NCI-H1105 (cell line): ENCODE measurements at regions not wholly inside any gene's neighbourhood (a gene's known extent, or its start where the extent isn't known, plus 50 kb on each side); places are given as distances from the start of the nearest gene placed in this dataset.
A peak's percentile ranks its signal among the peaks of the same experiment; 100 is the strongest.
"Not testable (repeated sequence)": the region's sequence is repeated elsewhere in the genome, so short reads cannot be mapped to it uniquely, and the experiment has no call there.

Source experiments
- DNase-seq: peaks from one replicate; lab custom pipeline; 2025; lab: John Stamatoyannopoulos, UW

DNA sequence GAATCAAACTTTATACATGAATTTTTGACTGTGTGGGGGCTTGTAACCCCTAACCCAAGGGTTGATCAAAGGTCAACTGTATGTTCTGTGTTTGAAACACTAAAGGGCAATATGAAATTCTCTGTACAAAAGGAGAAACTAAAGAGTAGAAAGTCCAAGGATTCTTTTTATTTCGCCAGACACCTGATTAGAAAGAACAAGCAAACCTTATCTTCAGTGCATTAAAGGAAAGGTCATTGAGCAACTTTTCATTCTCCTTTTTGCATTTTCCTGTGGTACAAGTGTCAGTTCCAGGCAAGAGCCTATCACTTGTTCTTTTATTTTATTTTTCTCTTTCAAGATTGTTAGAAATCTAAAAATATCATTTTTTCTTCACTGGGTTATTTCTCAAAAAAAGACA, 430.1 kb upstream of the EPHA3 start:
- no peak for DNase-seq

DNA sequence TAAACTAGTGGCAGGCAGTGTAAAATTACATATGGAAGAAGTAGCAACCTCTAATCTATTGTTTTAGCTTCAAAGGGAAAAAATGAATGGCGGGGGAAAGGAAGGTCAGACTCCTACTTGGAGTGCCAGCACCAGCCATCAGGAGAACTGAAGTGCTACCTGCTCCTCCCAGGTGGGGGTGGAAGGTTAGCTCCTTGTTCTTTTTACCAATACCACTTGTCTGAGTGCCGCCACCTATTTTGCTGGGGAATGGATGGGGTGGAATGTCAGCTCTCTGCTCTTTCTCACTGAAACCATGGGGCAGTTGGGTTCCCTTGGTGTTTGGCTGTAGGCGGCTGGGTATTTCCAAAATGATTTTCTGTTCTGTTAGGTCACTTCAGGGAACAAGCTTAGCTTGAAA, 428.7 kb upstream of the EPHA3 start:
- no peak for DNase-seq

DNA sequence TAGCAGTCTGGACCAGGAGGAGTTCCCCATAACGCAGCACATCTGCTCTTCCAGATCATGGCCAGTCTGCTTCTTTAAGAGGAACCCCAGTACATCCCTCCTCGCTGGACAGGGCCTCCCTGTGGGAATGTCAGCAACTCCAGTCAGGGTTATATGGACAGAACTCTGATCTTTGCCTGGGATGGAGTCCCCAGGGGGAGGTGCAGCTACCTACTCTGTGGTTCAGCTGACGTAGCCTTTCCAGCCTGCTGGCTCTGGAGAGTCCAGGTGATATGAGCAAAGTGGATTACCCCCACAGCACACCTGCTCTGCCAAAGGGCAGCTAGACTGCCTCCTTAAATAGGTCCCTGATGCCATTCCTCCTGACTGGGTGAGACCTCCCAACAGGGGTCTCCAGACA, 417.1 kb upstream of the EPHA3 start:
- DNase-seq = no peak

DNA sequence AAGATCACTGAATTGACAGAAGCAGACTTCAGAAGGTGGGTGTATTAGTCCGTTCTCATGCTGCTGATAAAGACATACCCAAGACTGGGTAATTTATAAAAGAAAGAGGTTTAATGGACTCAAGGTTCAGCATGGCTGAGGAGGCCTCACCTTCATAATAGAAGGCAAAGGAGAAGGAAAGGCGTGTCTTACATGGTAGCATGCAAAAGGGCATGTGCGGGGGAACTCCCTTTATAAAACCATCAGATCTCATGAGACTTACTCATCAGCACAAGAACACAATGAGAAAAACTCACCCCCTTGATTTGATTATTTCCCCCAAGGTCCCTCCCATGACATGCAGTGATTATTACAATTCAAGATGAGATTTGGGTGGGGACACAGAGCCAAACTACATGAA, 416.3 kb upstream of the EPHA3 start:
- DNase-seq = no peak

DNA sequence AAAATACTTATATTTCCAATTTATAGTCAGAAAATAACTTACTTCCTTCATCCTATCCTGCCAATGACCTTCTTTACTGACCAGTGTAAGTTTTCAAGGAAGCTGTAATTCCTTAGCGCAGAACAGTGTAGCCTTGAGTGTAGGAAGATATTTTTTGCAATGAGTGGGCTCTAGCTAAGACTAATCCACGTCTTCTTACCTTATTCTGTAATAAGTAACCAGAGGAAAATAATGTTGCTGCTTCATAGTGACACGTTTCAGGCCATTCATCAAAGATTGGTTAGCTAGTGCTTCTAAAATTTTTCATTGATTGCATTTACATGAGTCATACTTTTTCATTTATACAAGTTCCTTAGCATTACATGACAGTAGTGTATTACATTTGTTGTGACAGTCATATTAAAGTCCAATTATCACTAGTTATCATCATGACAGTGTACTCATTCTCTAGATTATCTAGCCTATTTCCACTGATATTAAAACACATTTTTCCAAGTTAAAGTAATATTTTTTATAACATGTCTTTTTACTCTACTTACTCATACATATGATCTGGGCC, 403.8 kb upstream of the EPHA3 start:
- DNase-seq = no peak

DNA sequence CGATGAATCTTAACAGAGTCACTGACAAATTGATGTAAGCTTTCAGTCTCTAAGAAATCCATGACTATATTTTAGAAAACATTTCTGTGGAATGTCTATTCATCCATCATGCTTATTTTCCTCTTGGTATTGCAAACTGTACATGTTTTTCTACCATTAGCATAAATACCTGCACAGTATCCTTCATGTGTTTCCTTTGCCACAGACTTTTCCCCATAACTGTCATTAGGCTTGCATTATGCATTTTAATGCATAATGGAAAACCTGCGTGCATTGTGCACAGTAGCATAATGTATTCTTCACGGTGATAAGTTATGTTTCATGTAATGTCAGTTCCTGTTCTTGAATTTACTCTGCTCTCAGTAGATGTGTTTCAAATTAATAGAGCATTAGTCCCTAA, 403.1 kb upstream of the EPHA3 start:
- no peak for DNase-seq

DNA sequence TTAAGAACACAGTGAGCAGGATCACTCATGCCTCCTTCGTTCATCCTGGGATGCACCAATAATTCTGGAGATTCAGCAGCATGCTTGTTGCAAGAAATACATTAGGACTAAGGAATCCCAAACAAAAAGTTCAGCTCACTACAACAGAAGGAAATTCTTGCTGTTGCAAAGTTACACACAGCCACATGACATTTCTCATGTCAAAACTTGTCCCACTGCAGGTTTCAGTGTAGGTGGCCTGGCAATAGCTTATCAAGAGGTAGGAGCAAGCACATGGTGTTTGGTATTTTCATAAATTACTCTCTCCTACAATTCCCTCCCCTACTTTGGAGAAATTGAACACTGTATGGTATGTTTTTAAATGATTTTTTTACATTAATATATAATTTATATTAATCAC, 399.6 kb upstream of the EPHA3 start:
- DNase-seq = no peak

DNA sequence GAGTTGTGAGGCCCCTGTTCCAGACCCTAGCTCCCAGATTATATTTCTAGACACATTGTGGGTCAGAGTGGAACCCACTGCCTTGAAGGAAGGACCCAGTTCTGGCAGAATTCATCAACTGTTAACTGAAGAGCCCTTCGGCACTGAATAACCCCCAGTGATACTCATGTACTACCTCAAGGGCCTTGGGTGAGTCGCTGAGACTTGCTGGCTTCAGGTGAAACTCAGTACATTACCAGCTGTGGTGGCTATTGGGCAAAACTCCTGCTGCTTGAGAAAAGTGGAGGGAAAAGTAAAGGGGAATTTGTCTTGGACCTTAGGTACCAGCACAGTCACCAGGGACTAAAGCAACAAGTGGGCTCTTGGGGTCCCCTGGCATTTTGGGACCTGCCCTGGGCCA, 394.9 kb upstream of the EPHA3 start:
- DNase-seq = no peak

DNA sequence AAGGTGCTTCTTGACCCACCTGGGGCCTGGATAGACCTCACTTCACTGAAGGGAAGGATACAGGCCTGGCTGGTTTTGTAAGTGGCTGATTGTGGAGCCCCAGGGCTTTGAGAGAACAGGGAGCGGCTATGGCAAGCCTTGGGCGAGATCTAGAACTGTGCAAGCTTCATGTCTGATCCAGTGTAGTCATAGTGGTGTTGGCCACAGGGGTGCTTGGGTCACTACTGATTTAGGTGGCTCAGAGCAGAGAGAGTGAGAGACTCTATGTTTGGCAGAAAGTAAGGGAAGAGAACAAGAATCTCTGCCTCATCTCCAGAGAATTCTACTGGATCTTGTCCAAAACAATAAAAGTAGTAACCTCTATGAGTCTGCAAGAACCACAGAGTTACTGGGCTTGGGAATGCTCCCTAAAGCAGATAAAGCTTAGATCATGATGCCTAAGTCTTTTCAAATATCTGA, 394.2 kb upstream of the EPHA3 start:
- no peak for DNase-seq

DNA sequence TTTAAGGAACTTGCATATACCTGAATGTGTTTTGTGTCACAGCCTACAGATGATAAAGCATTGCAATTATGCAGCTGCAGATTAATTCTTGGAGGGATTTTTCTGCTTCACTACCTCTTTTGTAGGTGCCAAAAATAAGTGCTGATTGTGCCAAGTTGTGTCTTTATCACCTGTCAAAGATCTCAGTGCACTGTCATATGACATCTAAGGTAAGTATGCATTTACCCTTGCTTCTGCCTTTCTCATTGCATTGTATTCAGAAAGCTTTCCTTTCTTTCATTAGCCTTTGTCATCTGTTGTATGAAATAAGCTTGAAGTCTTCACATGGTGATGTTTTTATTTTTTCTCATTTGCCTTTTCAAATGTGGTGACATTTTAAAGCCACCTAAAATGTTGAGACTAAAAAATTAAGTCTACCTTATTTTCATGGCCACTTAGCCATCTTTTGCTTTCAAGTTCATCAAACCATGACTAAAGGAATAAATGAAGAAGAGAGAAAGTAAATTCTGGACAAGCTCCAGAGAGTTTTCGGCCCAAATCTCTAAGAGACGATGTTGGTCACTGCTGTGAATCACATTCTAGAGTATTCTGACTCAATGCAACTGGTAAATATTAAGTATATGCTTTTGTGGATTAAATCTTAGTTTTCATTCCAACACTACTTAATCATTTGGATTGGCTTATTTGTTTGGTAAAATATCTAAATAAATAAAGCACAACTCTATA, 381.8 kb upstream of the EPHA3 start:
- DNase-seq = peak; percentile 31

DNA sequence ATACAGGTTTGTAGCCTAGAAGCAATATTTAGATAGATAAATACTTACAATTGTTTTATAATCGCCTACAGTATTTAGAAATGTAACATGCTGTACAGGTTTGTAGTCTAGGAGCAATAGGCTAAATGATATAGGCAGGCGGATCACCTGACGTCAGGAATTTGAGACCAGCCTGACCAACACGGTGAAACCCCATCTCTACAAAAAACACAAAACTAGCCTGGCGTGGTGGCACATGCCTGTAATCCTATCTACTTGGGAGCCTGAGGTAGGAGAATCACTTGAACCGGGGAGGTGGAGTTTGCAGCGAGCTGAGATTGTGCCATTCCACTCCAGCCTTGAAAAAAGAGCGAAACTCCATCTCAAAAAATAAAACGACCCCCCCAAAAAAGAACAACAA, 375.2 kb upstream of the EPHA3 start:
- DNase-seq = no peak

DNA sequence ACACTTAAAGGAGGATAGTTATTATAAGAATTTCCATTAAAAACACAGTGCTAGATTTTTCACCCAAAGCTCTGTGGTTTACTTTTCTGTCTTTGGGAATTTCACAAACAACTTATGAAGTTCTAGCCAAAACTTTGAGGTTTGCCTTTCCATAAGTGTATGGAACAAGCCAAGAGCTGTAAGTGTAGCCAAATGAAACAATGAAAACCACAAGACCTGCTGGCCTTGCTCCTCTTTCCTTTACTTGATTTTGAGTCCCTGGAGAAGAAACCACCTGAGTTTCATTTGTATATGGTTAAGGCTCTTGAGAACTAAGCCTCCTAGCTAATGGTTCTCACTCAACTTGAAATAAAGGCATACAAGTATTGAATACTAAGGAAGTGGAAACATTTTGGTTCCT, 365.3 kb upstream of the EPHA3 start:
- DNase-seq = no peak

DNA sequence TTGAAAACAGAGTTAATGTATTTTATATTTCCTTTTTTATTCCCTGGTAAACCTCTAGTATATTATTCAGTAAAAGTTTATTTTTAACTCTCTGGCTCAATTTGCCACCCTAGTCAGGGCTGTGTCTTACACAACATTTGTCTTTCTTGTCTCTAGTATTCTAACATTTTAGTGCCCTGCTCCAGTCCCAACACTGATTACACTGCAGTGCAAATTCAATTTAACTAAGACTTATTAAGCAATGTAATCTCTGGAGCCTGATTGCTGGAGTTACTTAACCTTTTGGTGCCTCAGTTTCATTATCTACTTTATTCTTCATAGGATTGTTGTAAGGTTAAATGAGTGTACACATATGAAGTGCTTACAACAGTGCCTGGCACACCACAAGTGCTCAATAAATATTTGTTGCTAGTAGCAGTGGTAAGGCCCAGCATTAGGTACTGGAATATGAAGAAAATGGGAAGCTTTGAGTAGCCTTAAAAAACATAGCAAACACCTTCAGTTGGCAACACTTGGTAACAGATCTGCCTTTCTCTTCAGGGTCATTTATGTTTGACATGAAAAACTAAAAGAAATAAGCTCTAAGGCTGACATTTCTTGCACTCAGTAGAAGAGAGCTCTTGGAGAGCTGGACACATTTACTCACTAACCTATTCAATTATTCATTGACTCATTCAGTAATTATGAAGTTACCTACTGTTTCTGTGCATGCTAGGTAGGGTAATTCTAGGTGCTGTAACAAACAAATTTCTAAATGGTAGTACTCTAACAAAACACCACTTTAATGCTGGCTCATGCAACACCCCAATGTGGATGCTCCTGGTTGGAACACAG, 364.5 kb upstream of the EPHA3 start:
- no peak for DNase-seq

DNA sequence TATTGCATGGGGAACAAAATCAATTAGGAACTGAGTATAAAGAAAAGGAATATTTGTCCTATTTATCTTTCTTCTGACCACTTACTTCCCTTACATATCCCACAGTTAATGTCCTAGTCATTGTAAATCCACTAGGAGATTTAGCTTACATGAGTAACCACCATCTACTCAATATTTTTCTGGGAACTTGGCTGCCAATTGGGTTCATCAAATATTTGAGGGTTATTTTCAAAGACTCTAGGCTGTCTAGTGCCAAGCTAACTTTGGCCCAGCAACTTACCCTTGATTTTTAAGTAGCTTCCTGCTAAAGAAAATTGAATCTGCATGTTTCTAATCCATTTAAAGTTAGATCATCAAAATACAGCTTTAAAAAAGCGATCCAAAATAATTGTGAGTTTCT, 362.5 kb upstream of the EPHA3 start:
- no peak for DNase-seq

DNA sequence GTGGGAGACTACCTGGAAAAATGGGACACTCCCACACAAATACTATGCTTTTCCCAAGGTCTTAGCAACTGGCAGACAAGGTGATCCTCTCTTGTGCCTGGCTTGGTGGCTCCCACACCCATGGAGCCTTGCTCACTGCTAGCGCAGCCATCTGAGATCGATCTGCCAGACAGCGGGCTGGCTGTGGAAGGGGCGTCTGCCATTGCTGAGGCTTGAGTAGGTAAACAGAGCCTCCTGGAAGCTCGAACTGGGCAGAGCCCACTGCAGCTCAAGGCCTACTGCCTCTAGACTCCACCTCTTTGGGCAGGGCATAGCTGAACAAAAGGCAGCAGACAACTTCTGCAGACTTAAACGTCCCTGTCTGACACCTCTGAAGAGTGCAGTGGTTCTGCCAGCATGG, 360.3 kb upstream of the EPHA3 start:
- DNase-seq = not testable (repeated sequence)

DNA sequence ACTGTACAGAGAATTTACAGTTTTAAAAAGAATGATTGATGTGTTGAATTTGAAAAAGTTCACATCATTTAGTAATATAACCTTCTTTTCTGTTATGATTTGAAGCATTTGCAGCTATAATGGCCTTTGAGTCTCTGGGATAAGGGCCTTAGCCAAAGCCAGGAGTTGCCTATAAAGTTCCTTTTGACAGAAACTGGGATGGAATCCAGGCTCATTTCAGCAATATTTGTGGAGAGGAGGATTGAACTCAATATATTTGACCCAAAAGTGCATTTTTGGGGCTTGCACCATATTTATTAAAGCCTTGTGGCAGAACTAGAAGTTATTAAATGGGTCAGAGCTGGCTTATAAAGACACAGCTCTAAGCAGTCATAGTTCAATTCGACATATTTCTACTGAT, 348.7 kb upstream of the EPHA3 start:
- DNase-seq = no peak

DNA sequence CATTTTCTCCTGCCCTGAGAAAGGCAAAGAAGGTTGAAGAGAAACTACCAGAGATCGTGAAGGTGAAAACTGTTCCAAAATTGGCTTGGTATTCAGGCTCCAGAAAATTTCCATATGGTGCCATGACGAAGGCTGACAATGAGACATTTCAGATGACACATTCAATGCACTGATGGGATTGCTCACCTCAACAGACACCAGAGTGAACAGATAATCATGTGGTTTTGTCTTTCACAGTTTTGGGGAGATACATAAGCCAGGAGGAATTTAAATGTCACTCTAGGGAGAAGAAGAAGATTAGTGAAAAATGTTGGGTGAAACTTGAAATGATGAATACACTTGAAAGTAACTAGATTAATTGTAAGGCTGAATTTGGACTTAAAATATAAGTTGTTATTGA, 339.7 kb upstream of the EPHA3 start:
- DNase-seq = no peak

DNA sequence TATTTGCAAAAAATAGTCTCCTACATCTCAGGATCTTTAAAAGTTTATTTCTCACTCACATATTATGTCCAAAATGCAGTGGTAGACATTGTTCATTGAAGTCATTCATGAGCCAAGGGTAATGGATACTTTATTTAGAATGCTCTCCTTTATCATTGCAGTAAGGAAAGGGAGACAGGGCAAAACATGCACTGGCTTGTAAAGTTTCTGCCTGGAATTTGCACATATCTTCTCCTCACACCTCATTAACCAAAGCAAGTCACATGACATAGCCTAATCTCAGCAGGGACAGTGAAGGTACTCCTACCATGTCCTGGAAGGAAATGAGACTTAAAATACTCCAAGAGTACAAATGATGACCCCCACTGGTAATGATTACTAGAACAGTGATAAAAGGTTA, 333.7 kb upstream of the EPHA3 start:
- DNase-seq = no peak

DNA sequence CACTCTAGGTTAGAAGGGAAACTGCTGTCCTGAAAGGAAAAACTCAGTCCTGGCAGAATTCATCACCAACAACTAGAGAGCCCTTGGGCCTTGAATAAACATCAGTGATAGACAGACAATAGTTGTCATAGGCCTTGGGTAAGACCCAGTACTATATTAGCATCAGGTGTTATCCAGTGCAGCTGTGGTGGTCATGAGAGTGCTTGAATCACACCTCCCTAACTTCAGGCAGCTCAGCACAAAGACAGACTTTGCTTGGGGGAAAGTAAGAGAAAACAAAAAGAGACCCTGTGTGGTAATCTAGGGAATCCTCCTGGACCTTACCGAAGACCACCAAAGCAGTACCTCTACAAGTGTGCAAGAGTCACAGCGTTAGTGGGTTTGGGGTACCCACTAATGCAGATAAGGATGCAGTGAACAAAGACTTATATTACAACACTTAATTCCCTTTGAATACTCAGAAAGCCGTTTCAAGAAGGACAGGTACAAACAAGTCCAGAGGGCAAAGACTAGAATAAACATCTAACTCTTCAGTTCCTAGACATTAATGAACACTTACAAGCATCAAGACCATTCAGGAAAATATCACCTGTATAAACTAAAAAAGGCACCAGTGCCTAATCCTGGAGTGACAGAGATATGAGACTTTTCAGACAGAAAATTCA, 332.3 kb upstream of the EPHA3 start:
- DNase-seq = peak; percentile 18

DNA sequence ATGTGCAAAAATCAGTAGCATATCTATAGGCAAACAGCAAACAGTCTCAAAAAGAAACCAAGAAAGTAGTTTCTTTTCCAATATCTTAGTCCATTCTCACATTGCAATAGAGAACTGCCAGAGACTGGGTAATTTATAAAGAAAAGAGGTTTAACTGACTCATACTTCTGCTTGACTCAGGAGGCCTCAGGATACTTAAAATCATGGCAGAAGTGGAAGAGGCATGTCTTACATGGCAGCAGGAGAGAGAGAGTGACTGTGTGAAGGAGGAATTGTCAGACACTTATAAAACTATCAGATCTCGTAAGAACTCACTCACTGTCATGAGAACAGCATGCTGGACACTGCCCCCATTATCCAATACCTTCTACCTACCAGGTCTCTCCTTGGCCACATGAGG, 327.9 kb upstream of the EPHA3 start:
- no peak for DNase-seq

DNA sequence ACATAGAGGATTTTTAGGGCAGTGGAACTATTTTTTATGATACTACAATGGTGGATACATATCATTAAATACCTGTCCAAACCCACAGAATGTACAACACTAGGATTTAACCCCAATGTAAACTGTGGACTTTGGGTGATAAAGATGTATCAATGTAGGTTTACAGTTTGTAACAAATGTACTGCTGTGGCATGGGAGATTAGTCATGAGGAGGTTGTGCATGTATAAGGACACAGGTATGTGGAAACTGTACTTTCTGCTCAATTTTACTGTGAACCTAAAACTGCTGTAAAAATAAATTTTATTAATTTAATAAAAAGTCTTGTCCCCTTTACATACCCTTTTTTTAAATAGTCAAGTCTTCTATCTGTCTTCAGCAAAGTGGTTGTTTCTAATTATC, 322.5 kb upstream of the EPHA3 start:
- DNase-seq = no peak

DNA sequence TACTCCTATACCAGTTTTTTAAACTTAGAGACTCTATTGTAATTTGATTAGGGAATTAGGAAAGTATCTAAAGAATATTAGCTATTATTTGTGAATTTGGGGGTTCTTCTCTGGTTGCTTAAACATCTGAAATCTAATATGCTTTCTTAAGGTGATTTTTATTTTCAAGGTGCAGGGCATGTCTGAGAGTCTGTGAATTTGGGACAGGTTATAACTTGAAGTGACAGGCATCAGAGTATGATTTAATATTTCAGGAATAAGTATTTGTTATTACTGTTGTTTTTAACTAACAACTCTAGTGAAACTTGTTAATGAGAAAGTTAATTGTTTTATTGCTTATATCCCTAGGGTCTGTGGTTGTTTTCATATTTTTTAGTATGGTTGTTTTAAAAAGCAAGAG, 321.6 kb upstream of the EPHA3 start:
- DNase-seq = no peak

DNA sequence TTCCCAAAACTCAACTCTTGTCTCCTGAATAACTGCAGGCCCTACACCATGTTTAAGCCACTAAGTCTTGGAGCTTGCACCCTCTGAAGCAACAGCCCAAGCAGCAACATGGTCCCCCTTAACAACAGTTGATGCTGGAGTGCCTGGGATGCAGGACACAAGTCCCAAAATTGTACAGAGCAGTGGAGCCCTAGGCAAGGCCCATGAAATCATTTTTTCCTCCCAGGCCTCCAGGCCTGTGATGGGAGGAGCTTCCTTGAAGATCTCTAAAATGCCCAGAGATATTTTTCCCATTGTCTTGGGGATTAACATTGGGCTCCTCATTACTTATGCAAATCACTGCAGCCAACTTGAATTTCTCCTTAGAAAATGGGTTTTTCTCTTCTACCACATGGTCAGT, 311.9 kb upstream of the EPHA3 start:
- DNase-seq = no peak
